GM10266 (cell line): ENCODE measurements at regions not wholly inside any gene's neighbourhood (a gene's known extent, or its start where the extent isn't known, plus 50 kb on each side); places are given as distances from the start of the nearest gene placed in this dataset.

ENCODE experiments used
- DNase-seq: peaks from one replicate; pipeline ENCODE4 v3.0.0; 2012; ENCODE audit errors: extremely low spot score
- TF ChIP-seq, protein P1 (sequence below): IDR thresholded peaks from 2 replicates; pipeline ENCODE4 v1.5.1; 2012; ENCODE audit warnings: mild to moderate bottlenecking, low read depth; ENCODE audit not compliant: control insufficient read depth, insufficient read depth; ENCODE audit errors: missing control alignments

DNA sequence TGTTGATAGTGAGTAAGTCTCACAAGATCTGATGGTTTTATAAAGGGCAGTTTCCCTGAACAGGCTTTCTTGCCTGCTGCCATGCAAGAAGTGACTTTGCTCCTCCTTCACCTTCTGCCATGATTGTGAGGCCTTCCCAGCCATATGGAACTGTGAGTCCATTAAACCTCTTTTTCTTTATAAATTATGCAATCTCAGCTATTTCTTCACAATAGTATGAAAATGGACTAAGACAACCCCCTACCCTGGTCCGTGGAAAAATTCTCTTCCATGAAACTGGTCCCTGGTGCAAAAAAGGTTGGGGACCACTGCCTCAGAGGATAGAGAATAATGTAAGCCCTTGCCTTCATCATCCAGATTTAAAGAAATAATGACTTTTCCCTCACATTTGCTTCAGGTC lies 861.3 kb downstream of the QKI start:
- DNase-seq = no peak
- TF ChIP-seq, protein P1, sequence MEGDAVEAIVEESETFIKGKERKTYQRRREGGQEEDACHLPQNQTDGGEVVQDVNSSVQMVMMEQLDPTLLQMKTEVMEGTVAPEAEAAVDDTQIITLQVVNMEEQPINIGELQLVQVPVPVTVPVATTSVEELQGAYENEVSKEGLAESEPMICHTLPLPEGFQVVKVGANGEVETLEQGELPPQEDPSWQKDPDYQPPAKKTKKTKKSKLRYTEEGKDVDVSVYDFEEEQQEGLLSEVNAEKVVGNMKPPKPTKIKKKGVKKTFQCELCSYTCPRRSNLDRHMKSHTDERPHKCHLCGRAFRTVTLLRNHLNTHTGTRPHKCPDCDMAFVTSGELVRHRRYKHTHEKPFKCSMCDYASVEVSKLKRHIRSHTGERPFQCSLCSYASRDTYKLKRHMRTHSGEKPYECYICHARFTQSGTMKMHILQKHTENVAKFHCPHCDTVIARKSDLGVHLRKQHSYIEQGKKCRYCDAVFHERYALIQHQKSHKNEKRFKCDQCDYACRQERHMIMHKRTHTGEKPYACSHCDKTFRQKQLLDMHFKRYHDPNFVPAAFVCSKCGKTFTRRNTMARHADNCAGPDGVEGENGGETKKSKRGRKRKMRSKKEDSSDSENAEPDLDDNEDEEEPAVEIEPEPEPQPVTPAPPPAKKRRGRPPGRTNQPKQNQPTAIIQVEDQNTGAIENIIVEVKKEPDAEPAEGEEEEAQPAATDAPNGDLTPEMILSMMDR = no peak

DNA sequence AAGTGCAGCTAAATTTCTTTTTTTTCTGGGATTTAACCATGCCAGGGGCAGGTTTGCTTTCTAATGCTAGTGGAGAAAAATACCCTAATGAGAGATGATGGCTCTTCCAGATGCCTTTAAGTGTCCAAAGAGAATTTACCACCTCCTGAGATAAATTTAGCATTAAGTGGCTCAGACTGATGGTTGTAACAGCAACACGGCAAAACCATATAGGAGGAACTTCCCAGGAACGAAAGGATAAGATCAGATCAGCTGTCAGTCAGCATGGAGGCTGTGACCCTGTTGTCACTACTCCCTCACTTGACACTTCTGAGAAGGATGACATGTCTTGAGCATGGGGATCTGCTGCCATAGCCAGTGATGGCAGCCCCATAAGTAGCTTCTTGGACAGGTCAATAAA lies 860.0 kb downstream of the QKI start:
- DNase-seq = no peak
- TF ChIP-seq, protein P1 = no peak

GRCh38 chr6:164273491-164273890 lies 859.0 kb downstream of the QKI start:
- TF ChIP-seq, protein P1 = no peak
- DNase-seq = no peak

DNA sequence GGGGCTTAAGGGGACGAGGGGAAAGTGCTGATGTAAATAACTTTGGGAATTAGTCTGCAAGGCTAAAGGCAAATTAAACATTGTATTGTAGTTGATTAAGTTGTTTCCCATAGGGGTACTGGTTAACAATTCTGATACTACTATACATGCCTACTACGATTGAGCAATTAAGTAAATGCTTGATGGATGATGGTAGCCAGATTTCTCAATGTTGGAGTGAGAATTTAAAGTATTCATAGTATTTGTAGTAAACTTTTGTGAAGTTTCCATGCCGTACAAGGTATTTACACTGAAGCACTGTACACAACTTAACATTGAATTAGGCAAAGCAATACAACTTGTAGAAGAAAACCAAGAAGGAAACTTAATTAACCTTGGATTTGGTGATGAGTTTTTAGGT lies 852.3 kb downstream of the QKI start:
- no peak for DNase-seq
- TF ChIP-seq, protein P1 = no peak

DNA sequence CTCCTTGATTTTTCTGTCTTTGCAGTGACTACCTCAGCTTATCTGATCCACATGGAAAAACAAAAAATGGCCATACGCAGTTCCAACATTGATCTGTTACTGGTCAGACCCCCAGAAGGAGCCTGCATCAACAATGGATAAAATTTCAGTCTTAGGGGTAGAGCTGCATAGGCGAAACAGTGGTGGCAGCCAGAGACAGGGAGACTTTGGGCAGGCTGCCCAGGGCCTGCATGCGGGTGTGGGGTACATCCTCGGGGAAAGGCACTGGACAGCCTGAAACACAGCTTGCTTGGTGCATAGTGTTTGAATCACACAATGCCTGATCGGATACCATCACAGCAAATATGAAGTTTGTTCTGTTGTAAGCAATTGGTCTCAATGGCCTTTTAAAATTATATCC lies 847.8 kb downstream of the QKI start:
- TF ChIP-seq, protein P1 = no peak

DNA sequence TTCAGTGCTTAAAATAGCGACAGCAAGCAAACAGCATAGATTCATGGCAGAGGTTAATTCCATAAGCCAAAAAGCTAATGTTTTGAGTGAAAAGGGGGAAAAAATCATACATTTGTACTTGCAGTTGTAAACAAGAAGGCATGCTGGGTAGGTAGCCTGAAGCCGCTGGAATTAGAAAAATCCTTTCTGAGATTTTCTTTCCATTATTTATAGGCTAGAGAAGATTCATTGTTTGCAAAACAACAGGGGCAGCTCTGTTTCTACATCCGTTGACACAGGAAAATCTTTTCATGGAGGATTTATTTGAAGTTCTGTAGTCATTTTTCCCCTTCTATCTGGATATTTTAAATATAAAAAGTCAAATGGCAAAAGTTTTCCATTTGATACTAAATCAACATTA lies 843.9 kb downstream of the QKI start:
- TF ChIP-seq, protein P1 = no peak
- no peak for DNase-seq

More for the DNA sequence above, 847.8 kb downstream of the QKI start:
- DNase-seq = no peak

GRCh38 chr6:164252948-164253347 lies 838.4 kb downstream of the QKI start:
- TF ChIP-seq, protein P1 = no peak
- no peak for DNase-seq
